HCT116 (cell line): ENCODE measurements at regions not wholly inside any gene's neighbourhood (a gene's known extent, or its start where the extent isn't known, plus 50 kb on each side); places are given as distances from the start of the nearest gene placed in this dataset.
"Not testable (repeated sequence)": the region's sequence is repeated elsewhere in the genome, so short reads cannot be mapped to it uniquely, and the experiment has no call there.

Experiments
- ATAC-seq: fragments of 200-7000 bp; cut with Tn5 transposase; 2 replicates; pipeline ENCODE4 v1.9.1; 2020; ENCODE audit warnings: mild to moderate bottlenecking, moderate library complexity
- BruUV-seq: library from RNA; stranded (reverse); fragments of 400-500 nt; replicated peaks from 2 replicates; lab custom pipeline; 2021; lab: Mats Ljungman, UMichigan
- CTCF ChIA-PET: fragments of 300-600 bp; sonication (Branson Sonifier 250); formaldehyde crosslinking; loops from one replicate; lab custom pipeline; 2021; ENCODE audit warnings: antibody characterized with exemption; lab: Charles Lee
- POLR2A ChIA-PET: fragments of 300-600, 350-600 bp; sonication (Branson Sonifier 250); formaldehyde crosslinking; loops from one replicate; lab custom pipeline; 2021; ENCODE audit warnings: antibody characterized with exemption; lab: Charles Lee
- RAD21 ChIA-PET, 2 experiments: fragments of 300-600 bp; sonication (Branson Sonifier 250); formaldehyde crosslinking; loops; one replicate each; lab custom pipeline; 2023; ENCODE audit warnings: low total read pairs in 2 of 2; ENCODE audit not compliant: uncharacterized antibody in 2 of 2, unreplicated experiment in 2 of 2, low non-redundant PET in 1 of 2; lab: Charles Lee
- DNase-seq: peaks from one replicate; pipeline ENCODE4 v3.0.0-alpha.2; 2010; ENCODE audit warnings: low read depth, low spot score
- H2AFZ ChIP-seq: fragments of 200-600 bp; shearing (Covaris generic), sonication (generic); 2 replicates; pipeline ENCODE4 v1.6.1; 2017; ENCODE audit warnings: low read depth, mixed run types, mixed read lengths, antibody characterized with exemption, low read length; ENCODE audit not compliant: poor library complexity, severe bottlenecking
- H3K27ac ChIP-seq: 2 replicates; pipeline ENCODE4 v1.5.1; 2012; ENCODE audit warnings: low read depth, low read length
- H3K27me3 ChIP-seq: fragments of 200-600 bp; sonication (generic); 2 replicates; pipeline ENCODE4 v1.6.1; 2016; ENCODE audit warnings: mixed run types, low read length, mixed read lengths; ENCODE audit not compliant: insufficient read depth
- H3K36me3 ChIP-seq, 2 experiments: fragments of 200-500 bp in 1 of 2; fragments of 200-600 bp in 1 of 2; sonication (Bioruptor generic) in 1 of 2; sonication (generic) in 1 of 2; 2 replicates each; pipeline versions ENCODE4 v1.5.1 to v1.6.1; 2014 to 2016; ENCODE audit warnings: low read length in 2 of 2, inconsistent platforms in 1 of 2, mixed read lengths in 1 of 2, mixed run types in 1 of 2; ENCODE audit not compliant: insufficient read depth in 2 of 2, control insufficient read depth in 1 of 2
- H3K4me1 ChIP-seq, 2 experiments: fragments of 200-600 bp in 1 of 2; sonication (generic) in 1 of 2; 2 replicates each; pipeline versions ENCODE4 v1.5.1 to v1.6.1; 2012 to 2017; ENCODE audit warnings: low read length in 2 of 2, inconsistent platforms in 1 of 2, mild to moderate bottlenecking in 1 of 2, mixed read lengths in 1 of 2, mixed run types in 1 of 2, moderate library complexity in 1 of 2; ENCODE audit not compliant: insufficient read depth in 2 of 2, control insufficient read depth in 1 of 2
- H3K4me2 ChIP-seq: fragments of 200-600 bp; sonication (generic); 2 replicates; pipeline ENCODE4 v1.6.1; 2017; ENCODE audit warnings: mixed run types, low read length, mixed read lengths
- H3K4me3 ChIP-seq, 2 experiments: fragments of 200-600 bp in 1 of 2; sonication (generic) in 1 of 2; replicated peaks in 1 of 2; 2 replicates each; pipeline ENCODE4 v1.5.1; 2011 to 2016; ENCODE audit warnings: low read length in 2 of 2, control low read depth in 1 of 2, low read depth in 1 of 2, mild to moderate bottlenecking in 1 of 2, mixed read lengths in 1 of 2, mixed run types in 1 of 2
- H3K79me2 ChIP-seq: fragments of 200-600 bp; sonication (generic); 2 replicates; pipeline ENCODE4 v1.6.1; 2017; ENCODE audit warnings: mild to moderate bottlenecking, mixed run types, low read length, moderate library complexity, mixed read lengths; ENCODE audit not compliant: insufficient read depth
- H3K9ac ChIP-seq: fragments of 200-600 bp; sonication (generic); 2 replicates; pipeline ENCODE4 v1.6.1; 2016; ENCODE audit warnings: low read length, mixed read lengths
- H3K9me2 ChIP-seq: fragments of 200-600 bp; sonication (generic), shearing (Covaris generic); 2 replicates; pipeline ENCODE4 v1.6.1; 2017; ENCODE audit warnings: mixed run types, mild to moderate bottlenecking, moderate library complexity; ENCODE audit not compliant: insufficient read depth
- H3K9me3 ChIP-seq, 2 experiments: fragments of 200-500 bp in 1 of 2; fragments of 200-600 bp in 1 of 2; sonication (Bioruptor generic) in 1 of 2; sonication (generic) in 1 of 2; 2 replicates each; pipeline ENCODE4 v1.6.1; 2014 to 2017; ENCODE audit warnings: low read length in 2 of 2, mixed read lengths in 2 of 2, inconsistent platforms in 1 of 2, low read depth in 1 of 2, mild to moderate bottlenecking in 1 of 2, mixed run types in 1 of 2, moderate library complexity in 1 of 2; ENCODE audit not compliant: control insufficient read depth in 1 of 2, insufficient read depth in 1 of 2
- H4K20me1 ChIP-seq: fragments of 200-600 bp; sonication (generic), shearing (Covaris generic); 2 replicates; pipeline ENCODE4 v1.6.1; 2017; ENCODE audit warnings: mixed run types, mild to moderate bottlenecking, moderate library complexity; ENCODE audit not compliant: insufficient read depth
- CEBPB ChIP-seq: IDR thresholded peaks from 2 replicates; pipeline ENCODE4 v1.6.1; 2012; ENCODE audit warnings: low read depth
- EGR1 ChIP-seq: IDR thresholded peaks from 2 replicates; pipeline ENCODE4 v1.6.1; 2012; ENCODE audit warnings: low read depth
- EZH2phosphoT487 ChIP-seq: fragments of 200-600 bp; IDR thresholded peaks from 2 replicates; pipeline ENCODE4 v1.6.1; 2018; ENCODE audit warnings: antibody characterized with exemption, borderline replicate concordance
- FOSL1 ChIP-seq: IDR thresholded peaks from 2 replicates; pipeline ENCODE4 v1.6.1; 2012; ENCODE audit warnings: low read depth
- JUND ChIP-seq: IDR thresholded peaks from 2 replicates; pipeline ENCODE4 v1.6.1; 2012
- POLR2A ChIP-seq: IDR thresholded peaks from 2 replicates; pipeline ENCODE4 v1.7.0; 2011; ENCODE audit warnings: borderline replicate concordance; ENCODE audit not compliant: insufficient read depth, insufficient read length; ENCODE audit errors: extremely low read depth
- POLR2AphosphoS5 ChIP-seq: IDR thresholded peaks from 2 replicates; pipeline ENCODE4 v1.6.1; 2011; ENCODE audit warnings: mild to moderate bottlenecking, low read depth, low read length, moderate library complexity
- RAD21 ChIP-seq: IDR thresholded peaks from 2 replicates; pipeline ENCODE4 v1.6.1; 2012; ENCODE audit warnings: low read depth, mild to moderate bottlenecking
- SRF ChIP-seq: IDR thresholded peaks from 2 replicates; pipeline ENCODE4 v1.6.1; 2012; ENCODE audit warnings: low read depth
- TCF7L2 ChIP-seq: IDR thresholded peaks from 2 replicates; pipeline ENCODE4 v1.7.0; 2011; ENCODE audit warnings: borderline replicate concordance, inconsistent platforms; ENCODE audit not compliant: insufficient read depth, insufficient read length; ENCODE audit errors: extremely low read depth
- ZNF274 ChIP-seq: fragments of 200-500 bp; sonication (Bioruptor generic); IDR thresholded peaks from 2 replicates; pipeline ENCODE4 v1.6.1; 2014; ENCODE audit warnings: mild to moderate bottlenecking, low read depth, low read length, inconsistent platforms
- intact Hi-C: fragments of 100-400 bp; cut with micrococcal nuclease; formaldehyde crosslinking; loops from 2 replicates; pipeline ENCODE4 v1.10.0; 2022
- TF ChIP-seq, protein P1 (sequence below): IDR thresholded peaks from 2 replicates; pipeline ENCODE4 v1.6.1; 2012
- TF ChIP-seq, protein P2 (sequence below): IDR thresholded peaks from 2 replicates; pipeline ENCODE4 v1.6.1; 2011; ENCODE audit warnings: mild to moderate bottlenecking, low read length, moderate library complexity; ENCODE audit not compliant: insufficient replicate concordance; ENCODE audit errors: extremely low read depth

DNA sequence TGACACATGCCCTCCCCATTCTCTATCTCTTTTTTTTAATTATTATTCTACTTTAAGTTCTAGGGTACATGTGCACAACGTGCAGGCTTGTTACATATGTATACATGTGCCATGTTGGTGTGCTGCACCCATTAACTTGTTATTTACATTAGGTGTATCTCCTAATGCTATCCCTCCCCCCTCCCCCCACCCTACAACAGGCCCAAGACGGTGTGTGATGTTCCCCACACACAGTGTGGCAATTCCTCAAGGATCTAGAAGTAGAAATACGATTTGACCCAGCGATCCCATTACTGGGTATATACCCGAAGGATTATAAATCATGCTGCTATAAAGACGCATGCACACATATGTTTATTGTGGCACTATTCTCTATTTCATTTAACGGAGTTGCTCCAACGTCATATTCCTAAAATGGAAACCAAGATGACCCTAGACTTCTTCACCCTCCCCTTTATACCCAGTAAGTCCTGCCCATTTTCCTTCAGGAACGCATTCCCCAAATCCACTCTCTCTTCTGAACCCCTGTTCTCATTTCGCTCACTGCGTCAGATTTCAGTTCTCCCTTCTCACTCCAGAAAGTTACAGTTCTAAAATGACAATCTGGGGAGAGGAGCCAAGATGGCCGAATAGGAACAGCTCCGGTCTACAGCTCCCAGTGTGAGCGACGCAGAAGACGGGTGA, 175.6 kb downstream of the MEX3B start:
- H3K27ac ChIP-seq, RAD21 ChIA-PET, H3K4me1 ChIP-seq, H4K20me1 ChIP-seq, H3K79me2 ChIP-seq, H3K4me3 ChIP-seq, H3K4me2 ChIP-seq, BruUV-seq, CTCF ChIA-PET, H2AFZ ChIP-seq, POLR2A ChIA-PET, H3K9me2 ChIP-seq, H3K27me3 ChIP-seq, H3K9ac ChIP-seq, H3K9me3 ChIP-seq, ATAC-seq, DNase-seq, H3K36me3 ChIP-seq: not testable (repeated sequence)
- intact Hi-C loops = loop anchor here (10.0 kb wide), 1 partner anchor 65 kb away; no protein-coding TSS in a partner anchor

DNA sequence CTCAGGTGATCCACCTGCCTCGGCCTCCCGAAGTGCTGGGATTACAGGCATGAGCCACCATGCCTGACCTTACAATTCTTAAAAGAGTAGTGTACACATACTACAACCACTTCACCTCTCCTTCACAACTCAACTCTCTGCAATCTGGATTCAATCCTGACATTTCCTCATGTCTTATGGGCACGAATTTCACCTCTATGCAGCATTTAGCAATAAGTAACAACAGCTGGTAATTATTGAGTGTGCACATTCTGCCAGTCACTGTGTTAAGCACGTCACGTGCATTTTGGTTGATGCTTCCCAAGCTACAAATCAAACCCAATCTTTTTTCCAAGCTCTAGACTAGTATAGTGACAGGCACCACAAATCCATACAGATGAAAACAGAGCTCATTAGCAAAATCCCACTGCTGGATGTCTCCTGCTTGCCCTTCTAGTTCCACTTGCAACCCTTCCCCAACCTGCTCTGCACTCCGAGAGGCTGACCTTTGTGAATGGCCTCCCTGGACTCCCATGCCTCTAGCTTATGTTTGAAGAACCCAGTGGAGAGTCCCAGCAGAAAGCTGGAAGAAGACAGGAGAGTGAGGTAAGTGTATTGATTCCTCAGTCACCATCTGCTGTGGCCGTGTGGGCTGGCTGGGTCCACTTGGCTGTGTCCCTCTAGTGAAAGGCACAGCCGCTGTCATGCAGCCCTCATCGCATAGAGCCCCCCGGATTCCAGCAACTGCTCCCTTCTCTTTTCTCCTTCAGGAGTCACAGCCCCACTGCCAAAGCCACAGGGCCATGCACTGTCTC, 176.5 kb downstream of the MEX3B start:
- RAD21 ChIA-PET = no interaction called here
- no peaks in the 10 kb centered on the region for H3K9me3 ChIP-seq
- BruUV-seq = no TSS peak
- no peak overlapping the region for H3K4me2 ChIP-seq
- no peak overlapping the region for H3K4me3 ChIP-seq
- no peaks in the 10 kb centered on the region for H3K36me3 ChIP-seq
- no peaks in the 10 kb centered on the region for H4K20me1 ChIP-seq
- DNase-seq = no peak
- no peaks in the 10 kb centered on the region for H3K4me1 ChIP-seq
- no peak overlapping the region for H2AFZ ChIP-seq
- CTCF ChIA-PET = no interaction called here
- no peak overlapping the region for H3K9ac ChIP-seq
- H3K9me2 ChIP-seq = no peaks in the 10 kb centered on the region
- POLR2A ChIA-PET = no interaction called here
- no peak overlapping the region for H3K27ac ChIP-seq
- H3K79me2 ChIP-seq = no peaks in the 10 kb centered on the region
- no peak for ATAC-seq
- H3K27me3 ChIP-seq = peaks cover 8% of the 10 kb centered on the region; the same call in 1 of the 2 replicates
- intact Hi-C loops = no loop called here
- TF ChIP-seq, protein P1, sequence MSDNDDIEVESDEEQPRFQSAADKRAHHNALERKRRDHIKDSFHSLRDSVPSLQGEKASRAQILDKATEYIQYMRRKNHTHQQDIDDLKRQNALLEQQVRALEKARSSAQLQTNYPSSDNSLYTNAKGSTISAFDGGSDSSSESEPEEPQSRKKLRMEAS = no peak
- TF ChIP-seq CEBPB (no peak), POLR2A (no peak), JUND (no peak), EGR1 (no peak), FOSL1 (no peak), RAD21 (no peak), SRF (no peak), EZH2phosphoT487 (no peak), POLR2AphosphoS5 (no peak), ZNF274 (no peak), TCF7L2 (no peak)
- TF ChIP-seq, protein P2, sequence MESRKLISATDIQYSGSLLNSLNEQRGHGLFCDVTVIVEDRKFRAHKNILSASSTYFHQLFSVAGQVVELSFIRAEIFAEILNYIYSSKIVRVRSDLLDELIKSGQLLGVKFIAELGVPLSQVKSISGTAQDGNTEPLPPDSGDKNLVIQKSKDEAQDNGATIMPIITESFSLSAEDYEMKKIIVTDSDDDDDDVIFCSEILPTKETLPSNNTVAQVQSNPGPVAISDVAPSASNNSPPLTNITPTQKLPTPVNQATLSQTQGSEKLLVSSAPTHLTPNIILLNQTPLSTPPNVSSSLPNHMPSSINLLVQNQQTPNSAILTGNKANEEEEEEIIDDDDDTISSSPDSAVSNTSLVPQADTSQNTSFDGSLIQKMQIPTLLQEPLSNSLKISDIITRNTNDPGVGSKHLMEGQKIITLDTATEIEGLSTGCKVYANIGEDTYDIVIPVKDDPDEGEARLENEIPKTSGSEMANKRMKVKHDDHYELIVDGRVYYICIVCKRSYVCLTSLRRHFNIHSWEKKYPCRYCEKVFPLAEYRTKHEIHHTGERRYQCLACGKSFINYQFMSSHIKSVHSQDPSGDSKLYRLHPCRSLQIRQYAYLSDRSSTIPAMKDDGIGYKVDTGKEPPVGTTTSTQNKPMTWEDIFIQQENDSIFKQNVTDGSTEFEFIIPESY = no peak
